T-helper 1 cell (primary cell): ENCODE measurements at regions not wholly inside any gene's neighbourhood (a gene's known extent, or its start where the extent isn't known, plus 50 kb on each side); places are given as distances from the start of the nearest gene placed in this dataset.

Experiments
- DNase-seq, 5 donors: peaks; one replicate each; pipeline ENCODE4 v3.0.0-alpha.2; 2012 to 2020

GRCh38 chr15:31264559-31265089 is 62.0 kb upstream of the KLF13 start:
- no peak for DNase-seq

DNA sequence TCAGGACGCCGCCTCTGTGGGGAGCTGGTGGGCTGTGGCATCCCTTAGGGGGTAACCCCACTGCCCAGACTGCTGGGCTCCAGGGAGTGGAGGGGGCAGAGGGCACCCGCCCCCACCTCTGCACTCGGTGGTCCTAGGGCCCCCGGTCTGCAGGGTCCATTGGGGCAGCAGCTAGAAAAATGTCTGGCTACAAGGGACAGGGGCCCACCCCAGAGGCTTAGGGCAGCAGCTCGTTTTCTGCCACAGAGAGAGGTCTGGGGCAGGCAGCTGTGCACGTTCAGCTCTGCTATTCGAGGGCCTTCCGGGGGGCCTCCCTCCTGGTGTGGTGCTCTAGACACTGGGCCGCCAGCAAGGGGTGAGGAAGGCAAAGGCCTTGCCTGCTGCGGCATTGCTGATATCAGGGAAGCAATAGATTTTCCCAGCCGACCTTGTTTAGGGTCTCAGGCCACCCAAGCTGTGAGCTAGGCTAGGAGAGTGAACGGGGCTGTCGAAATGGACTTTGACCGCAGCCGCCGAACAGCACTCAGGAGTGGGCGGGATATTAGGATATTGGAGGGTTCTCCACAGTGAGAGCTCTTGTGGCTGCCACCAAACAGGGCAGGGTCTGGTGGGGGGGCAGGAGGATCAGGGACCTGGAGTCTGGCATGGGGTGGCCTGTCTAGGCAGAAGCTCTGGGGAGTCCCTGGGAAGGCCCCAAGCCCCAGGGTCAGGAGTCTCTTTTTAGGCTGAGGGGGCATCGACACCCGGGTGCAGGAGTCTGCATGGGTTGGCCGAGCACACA is 61.4 kb upstream of the KLF13 start:
- no peak for DNase-seq

DNA sequence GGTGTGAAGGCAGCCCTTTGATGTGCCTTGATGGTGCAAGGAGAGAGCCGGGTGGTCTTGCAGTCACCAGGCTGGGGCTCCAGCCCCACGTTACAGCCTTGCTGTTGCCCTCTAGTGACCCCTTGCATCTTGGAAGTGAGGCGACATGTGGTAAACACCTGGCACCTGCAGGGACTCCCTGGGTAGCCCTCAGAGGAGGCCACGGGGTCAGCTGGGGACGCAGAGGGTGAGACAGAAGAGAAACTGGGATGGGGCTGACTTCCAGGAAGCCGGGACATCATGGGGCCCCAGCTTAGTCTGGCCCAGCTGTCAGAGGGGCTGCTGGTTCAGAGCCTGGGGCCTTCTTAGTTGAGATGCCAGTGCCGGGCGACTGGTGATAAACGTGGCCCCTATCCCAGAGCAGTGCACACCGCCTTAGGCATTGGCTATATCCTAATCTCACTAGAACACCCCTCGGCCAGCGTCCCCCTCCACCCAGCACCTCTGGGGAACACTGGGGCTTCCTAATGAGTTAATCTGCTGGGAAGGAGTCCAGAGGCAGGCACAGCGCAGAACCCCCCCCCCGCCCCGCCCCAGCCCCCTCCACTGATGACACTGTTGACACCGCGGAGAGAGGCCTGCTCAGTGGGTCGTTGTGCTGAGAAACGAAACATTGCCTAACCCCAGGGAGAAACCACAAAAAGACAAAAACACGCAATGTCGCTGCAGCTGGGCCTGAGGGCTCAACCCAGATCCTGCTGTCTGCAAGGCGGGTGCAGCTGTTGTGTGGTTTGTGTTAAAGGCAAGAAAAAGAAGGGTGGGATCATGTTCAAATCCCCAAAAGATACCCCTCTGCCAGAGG is 60.5 kb upstream of the KLF13 start:
- DNase-seq = peak in 4 of 5 donors; percentile 28 to 93 (median 36)

- DNase-seq = no peak
Measured at GRCh38 chr15:31266712-31267111, 59.9 kb upstream of the KLF13 start.

- DNase-seq = no peak
Measured at GRCh38 chr15:31267161-31268107, 59.2 kb upstream of the KLF13 start.

- no peak for DNase-seq
Measured at GRCh38 chr15:31268108-31268501, 58.5 kb upstream of the KLF13 start.

DNA sequence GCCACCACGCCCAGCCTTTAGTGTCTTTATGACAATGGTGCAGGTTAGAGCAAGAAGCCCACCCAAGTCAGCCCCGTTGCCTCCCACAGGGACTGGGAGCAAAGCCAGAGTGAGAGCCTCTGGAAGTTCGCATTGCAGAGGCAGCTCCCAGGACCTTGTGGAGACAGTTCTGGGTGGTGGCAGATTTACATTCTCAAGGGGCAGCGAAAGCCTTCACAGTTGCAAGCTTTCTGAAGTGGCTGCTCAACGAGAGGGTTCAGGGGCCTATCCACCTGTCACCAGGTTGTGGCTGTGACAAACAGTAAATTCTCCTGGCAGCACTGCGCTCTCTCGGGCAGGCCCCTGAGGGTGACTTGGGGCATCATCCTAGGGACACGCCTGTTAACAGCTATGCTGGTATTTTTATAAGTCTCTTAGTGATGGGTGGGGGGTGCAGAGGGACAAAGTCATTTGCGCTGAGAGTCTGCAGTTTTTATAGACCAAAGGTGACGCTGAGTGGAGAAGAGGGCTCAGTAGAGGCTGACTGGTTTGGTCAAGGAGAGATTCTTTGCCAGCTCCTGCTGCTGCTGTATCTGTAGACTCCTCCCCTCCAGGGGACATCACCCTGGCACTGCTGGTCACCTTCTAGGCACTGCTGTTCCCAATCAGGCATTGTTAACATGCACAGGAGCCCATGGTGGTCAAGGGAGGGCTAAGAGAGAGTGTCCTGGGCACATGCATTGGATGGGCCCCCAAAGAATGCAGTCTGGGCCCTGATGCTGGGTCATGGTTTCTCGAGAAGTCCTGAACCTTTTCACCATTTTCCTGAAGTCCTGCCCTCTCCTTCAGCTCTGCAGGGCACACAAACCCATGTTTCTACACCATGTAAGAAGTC is 57.5 kb upstream of the KLF13 start:
- DNase-seq = no peak

DNA sequence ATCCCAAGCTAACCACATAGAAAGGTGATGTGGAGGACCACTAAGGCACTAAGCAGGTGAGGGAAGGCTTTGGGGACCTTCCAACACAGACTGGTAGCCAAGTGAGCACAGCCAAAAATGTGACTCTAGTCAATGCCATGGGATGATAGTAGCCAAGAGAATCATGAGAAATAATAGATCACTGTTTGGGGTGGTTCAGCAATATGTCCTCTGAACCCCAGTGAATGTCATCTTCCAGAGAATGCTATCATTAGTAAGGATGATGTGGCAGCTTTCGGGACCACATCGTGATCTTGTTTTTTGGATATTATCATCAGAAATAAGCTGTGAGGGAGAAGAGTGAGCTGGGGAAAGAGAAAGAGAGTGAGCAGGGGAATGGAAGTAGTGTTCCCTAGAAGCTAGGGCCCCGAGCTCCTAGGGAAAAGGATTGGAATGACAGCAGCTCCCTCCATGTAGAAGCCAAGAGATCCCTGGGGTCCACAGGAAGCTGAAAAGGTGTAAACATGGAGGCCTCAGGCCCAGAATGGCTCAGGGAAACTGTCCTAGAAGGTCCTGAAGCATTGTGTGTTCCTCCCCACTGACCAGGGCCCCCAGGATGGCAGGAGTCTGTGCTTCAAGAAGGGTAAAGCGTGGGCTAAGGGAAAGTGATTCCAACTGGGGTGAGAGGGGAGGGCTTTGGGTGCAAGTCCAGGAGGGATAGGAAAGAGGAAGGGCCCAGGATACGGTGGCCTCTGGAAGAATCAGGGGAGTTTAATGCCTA is 56.6 kb upstream of the KLF13 start:
- no peak for DNase-seq

DNA sequence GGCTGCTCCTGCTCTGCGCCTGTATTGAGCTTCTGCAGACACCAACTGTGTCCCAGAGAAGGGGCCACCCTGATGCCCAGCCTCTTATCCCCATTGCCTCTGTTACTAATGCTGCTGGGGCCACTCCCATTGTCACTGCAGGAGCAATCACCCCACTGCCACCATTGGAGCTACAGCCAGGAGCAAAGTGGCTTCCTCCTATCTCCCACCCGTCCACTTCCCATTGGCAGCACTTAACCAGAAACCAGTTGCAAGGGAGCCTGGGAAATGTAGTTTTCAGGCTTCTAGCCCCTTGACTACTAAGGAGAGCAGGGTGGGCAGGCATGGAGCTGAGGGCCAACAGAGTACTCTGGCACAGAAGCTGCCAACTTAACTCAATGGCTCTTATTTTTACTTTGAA is 55.9 kb upstream of the KLF13 start:
- DNase-seq = no peak

DNA sequence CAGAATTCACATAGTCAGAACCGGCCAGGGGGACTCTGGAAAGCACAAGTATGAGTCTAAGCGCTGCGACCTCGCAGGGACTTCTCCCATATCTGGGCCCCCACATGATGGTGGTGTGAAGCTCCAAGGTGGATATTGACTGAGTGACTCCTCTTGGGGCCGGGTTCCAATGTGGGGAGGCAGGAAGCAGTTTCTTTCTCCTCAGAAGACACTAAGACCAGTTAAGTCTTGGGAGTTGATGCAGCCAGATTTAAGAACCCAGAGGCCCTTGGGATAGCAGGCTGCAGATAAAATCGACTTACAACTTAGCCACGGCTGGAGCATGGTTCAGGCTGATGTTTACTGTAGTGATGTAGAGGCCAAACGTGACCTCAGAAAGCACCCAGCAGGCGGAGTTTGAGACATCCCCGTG is 55.4 kb upstream of the KLF13 start:
- no peak for DNase-seq

DNA sequence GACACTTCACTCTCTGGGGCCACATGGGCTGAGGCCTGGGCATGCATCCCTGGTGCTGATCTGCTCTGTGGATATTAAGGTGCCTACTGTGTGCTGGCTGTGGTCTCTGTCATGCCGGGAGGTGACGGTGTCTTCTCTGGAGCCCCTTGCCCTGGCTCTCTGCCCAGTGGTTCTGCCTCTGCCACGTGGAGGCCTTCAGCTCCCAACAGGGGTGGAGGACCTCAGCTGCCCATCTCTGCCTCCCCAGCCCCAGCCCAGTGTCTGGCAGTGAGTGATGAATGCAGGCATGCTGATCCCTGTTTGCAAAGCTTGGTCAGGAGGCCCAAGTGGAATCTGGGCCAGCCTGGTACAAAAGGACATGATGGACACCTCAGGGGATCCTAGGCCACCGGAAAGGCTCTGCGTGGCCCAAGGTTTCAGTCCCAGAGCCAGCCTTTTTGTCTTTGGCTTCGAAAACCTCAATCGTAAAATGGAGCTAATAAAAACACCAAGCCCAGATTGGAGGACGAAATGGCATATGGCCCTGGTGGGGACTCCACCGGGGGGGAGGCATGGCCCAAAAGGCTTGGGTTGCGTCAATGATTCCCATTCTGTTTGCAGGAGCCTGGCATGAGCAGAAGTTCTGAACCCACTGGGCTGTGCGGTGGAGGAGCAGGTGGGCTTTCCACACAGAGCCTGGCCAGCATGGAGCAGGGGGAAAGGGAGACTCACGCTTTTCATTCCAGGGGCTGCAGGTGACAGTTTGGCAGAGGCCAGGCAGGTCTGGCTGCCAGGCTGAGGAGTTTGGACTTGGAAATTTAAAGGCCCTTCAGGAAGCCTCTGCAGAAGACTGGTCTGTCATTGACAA is 54.7 kb upstream of the KLF13 start:
- no peak for DNase-seq

- no peak for DNase-seq
Measured at GRCh38 chr15:31272558-31273257, 53.9 kb upstream of the KLF13 start.

- no peak for DNase-seq
Measured at GRCh38 chr15:31273258-31273941, 53.2 kb upstream of the KLF13 start.

GRCh38 chr15:31274496-31275330 is 51.9 kb upstream of the KLF13 start:
- no peak for DNase-seq

DNA sequence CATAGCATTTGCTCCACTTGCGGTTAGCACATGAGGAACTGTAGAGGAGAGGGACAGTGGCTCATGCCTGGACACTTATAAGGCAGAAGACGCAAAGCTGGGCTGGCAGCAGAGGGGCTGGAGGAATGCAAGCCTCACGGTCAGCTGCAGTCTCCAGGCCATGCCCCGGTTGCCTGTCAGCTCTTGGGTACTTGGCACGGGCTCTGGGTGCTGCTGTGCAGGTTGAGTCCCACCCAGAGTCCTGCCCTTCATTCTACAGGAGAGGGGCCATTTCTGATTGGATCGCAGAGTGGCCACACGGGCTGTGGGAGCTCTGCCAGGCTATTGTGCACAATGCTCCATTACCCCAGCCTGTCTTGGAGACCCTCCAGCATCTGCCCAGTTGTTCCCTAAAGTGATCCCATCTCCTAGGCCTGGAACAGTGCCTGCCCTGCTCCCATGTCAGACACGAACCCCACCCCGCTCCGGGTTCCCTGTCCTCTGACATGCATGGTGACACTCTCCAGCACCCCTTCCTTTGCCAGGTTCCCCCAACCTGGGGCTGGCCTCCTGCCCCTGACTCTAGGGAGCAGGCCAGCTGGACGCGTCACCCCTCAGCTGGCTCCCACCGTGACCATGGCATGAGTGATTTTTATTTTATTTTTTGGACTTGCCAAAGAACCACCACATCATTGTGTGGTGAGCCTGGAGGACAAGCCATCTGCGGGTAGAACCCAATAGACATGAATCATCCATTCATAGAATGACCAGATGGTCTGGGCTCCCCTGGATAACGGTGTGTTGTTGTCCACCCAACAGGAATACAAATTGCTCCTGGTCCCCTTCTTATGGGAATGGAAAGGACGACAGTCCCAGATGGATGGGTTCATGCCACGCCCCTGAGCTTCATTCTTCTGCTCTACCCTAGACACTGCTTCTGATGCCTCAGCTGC is 51.0 kb upstream of the KLF13 start:
- DNase-seq = no peak

- DNase-seq = no peak
Measured at GRCh38 chr15:31276596-31277298, 49.9 kb upstream of the KLF13 start.
